H1 (cell line): ENCODE measurements at regions not wholly inside any gene's neighbourhood (a gene's known extent, or its start where the extent isn't known, plus 50 kb on each side); places are given as distances from the start of the nearest gene placed in this dataset.

Source experiments
- ATF3 ChIP-seq: IDR thresholded peaks from 2 replicates; pipeline ENCODE4 v1.6.1; 2011; ENCODE audit warnings: low read depth, mild to moderate bottlenecking, low read length; ENCODE audit not compliant: insufficient read depth
- BCL11A ChIP-seq, 2 experiments: IDR thresholded peaks; one replicate each; pipeline ENCODE4 v1.6.1; 2011; ENCODE audit warnings: low read depth in 2 of 2, low read length in 2 of 2, mild to moderate bottlenecking in 2 of 2
- EZH2 ChIP-seq: fragments of 200-600 bp; sonication (generic); IDR thresholded peaks from 2 replicates; pipeline ENCODE4 v1.7.1; 2012; ENCODE audit warnings: low read depth, mild to moderate bottlenecking, moderate library complexity, low read length, inconsistent platforms; ENCODE audit not compliant: severe bottlenecking
- GTF2F1 ChIP-seq: IDR thresholded peaks from 2 replicates; pipeline ENCODE4 v1.6.1; 2012; ENCODE audit warnings: low read depth, low read length, improper control_type of control experiment, borderline replicate concordance
- HDAC6 ChIP-seq: IDR thresholded peaks from one replicate; pipeline ENCODE4 v1.7.1; 2012; ENCODE audit warnings: low read depth, mild to moderate bottlenecking, inconsistent platforms, low read length, moderate library complexity
- JUND ChIP-seq: IDR thresholded peaks from 2 replicates; pipeline ENCODE4 v1.6.1; 2011; ENCODE audit warnings: mild to moderate bottlenecking, improper control_type of control experiment, low read length
- KDM1A ChIP-seq: fragments of 200-600, 300-600 bp; sonication (generic); IDR thresholded peaks from 2 replicates; pipeline ENCODE4 v1.7.1; 2016; ENCODE audit warnings: mild to moderate bottlenecking, low read length, borderline replicate concordance
- KDM4A ChIP-seq: IDR thresholded peaks from one replicate; pipeline ENCODE4 v1.7.1; 2012; ENCODE audit warnings: low read depth, mild to moderate bottlenecking, moderate library complexity, low read length, inconsistent platforms; ENCODE audit not compliant: severe bottlenecking
- NANOG ChIP-seq: IDR thresholded peaks from 2 replicates; pipeline ENCODE4 v1.6.1; 2011; ENCODE audit warnings: low read length, low read depth, mild to moderate bottlenecking, inconsistent platforms; ENCODE audit not compliant: insufficient read depth, poor library complexity, severe bottlenecking
- PHF8 ChIP-seq: fragments of 200-600 bp; sonication (generic); conservative IDR thresholded peaks from 2 replicates; pipeline ENCODE4 v1.7.1; 2012; ENCODE audit warnings: low read depth, mild to moderate bottlenecking, inconsistent platforms, low read length, moderate library complexity
- POU5F1 ChIP-seq: IDR thresholded peaks from 2 replicates; pipeline ENCODE4 v1.6.1; 2011; ENCODE audit warnings: low read depth, mild to moderate bottlenecking, low read length, moderate library complexity
- RNF2 ChIP-seq: fragments of 200-900, 300-1000 bp; sonication (generic); IDR thresholded peaks from 2 replicates; pipeline ENCODE4 v1.7.1; 2016; ENCODE audit warnings: borderline replicate concordance, low read depth, mild to moderate bottlenecking, antibody characterized with exemption, low read length; ENCODE audit not compliant: poor library complexity, severe bottlenecking; ENCODE audit errors: missing control alignments
- RXRA ChIP-seq: IDR thresholded peaks from 2 replicates; pipeline ENCODE4 v1.6.1; 2011; ENCODE audit warnings: low read depth, mild to moderate bottlenecking, low read length, moderate library complexity; ENCODE audit not compliant: insufficient read depth
- SIX5 ChIP-seq: IDR thresholded peaks from 2 replicates; pipeline ENCODE4 v1.6.1; 2011; ENCODE audit warnings: mild to moderate bottlenecking, low read depth, low read length
- SP1 ChIP-seq: IDR thresholded peaks from 2 replicates; pipeline ENCODE4 v1.6.1; 2011; ENCODE audit warnings: low read depth, low read length
- TCF12 ChIP-seq: IDR thresholded peaks from 2 replicates; pipeline ENCODE4 v1.6.1; 2011; ENCODE audit warnings: low read depth, mild to moderate bottlenecking, low read length
- USF2 ChIP-seq: IDR thresholded peaks from 2 replicates; pipeline ENCODE4 v1.6.1; 2011; ENCODE audit warnings: low read length, improper control_type of control experiment

GRCh38 chr14:42335918-42336317, 729.2 kb downstream of the LRFN5 start (continued):
- no peak for TF ChIP-seq RNF2
- TF ChIP-seq GTF2F1, result no peak
- no peak for TF ChIP-seq KDM1A
- no peak for TF ChIP-seq JUND
- no peak for TF ChIP-seq HDAC6
- no peak for TF ChIP-seq PHF8
- TF ChIP-seq RXRA, result no peak
- TF ChIP-seq NANOG, result peak; percentile 100
- peak; percentile 62; the same call in 1 of the 2 replicates for TF ChIP-seq TCF12
- TF ChIP-seq SIX5, result no peak
- TF ChIP-seq KDM4A, result no peak
- no peak for TF ChIP-seq EZH2
- peak; percentile 87; the same call in 1 of the 2 replicates for TF ChIP-seq SP1
- no peak for TF ChIP-seq ATF3
- TF ChIP-seq USF2, result no peak
- TF ChIP-seq POU5F1, result peak; percentile 100
- TF ChIP-seq BCL11A (IDR thresholded peaks at IDR 0.05; ENCODE audit: low read depth in 2 of 2, low read length in 2 of 2), result peak; percentile 85 to 98
